Lower leg skin (tissue), 3 donors: ENCODE measurements at regions not wholly inside any gene's neighbourhood (a gene's known extent, or its start where the extent isn't known, plus 50 kb on each side); places are given as distances from the start of the nearest gene placed in this dataset.

Source experiments
- CTCF ChIP-seq, 3 donors: fragments of 450-650 bp; IDR thresholded peaks; one replicate each; pipeline ENCODE4 v1.5.1; 2016; ENCODE audit warnings: antibody characterized with exemption in 3 of 3, mild to moderate bottlenecking in 3 of 3, moderate library complexity in 2 of 3
- POLR2A ChIP-seq, 2 donors: fragments of 450-650 bp; IDR thresholded peaks; one replicate each; pipeline ENCODE4 v1.6.1; 2016 to 2017; ENCODE audit warnings: antibody characterized with exemption in 2 of 2, mild to moderate bottlenecking in 1 of 2, moderate library complexity in 1 of 2

- no peak for TF ChIP-seq CTCF (IDR thresholded peaks at IDR 0.05)
- no peak for TF ChIP-seq POLR2A (IDR thresholded peaks at IDR 0.05)
These were observed 151.2 kb upstream of the AMOT start for GRCh38 chrX:112991801-112992200.
